Nephron progenitor cell (in vitro differentiated cells): ENCODE measurements at regions not wholly inside any gene's neighbourhood (a gene's known extent, or its start where the extent isn't known, plus 50 kb on each side); places are given as distances from the start of the nearest gene placed in this dataset.

Experiments
- DNase-seq: peaks from one replicate; pipeline ENCODE4 v3.0.0; 2021
- H3K27ac Mint-ChIP-seq: 2 replicates; pipeline ENCODE4 v1.8.0; 2021; ENCODE audit warnings: mild to moderate bottlenecking, moderate library complexity, mixed read lengths
- H3K27me3 Mint-ChIP-seq: 2 replicates; pipeline ENCODE4 v1.8.0; 2021; ENCODE audit warnings: mild to moderate bottlenecking, low read depth, mixed read lengths; ENCODE audit not compliant: poor library complexity
- H3K36me3 Mint-ChIP-seq: 2 replicates; pipeline ENCODE4 v1.8.0; 2021; ENCODE audit warnings: low read depth, mixed read lengths
- H3K4me1 Mint-ChIP-seq: 2 replicates; pipeline ENCODE4 v1.8.0; 2021; ENCODE audit warnings: mixed read lengths
- H3K4me3 Mint-ChIP-seq: 2 replicates; pipeline ENCODE4 v1.8.0; 2021; ENCODE audit warnings: mild to moderate bottlenecking, moderate library complexity, mixed read lengths
- H3K9me3 Mint-ChIP-seq: 2 replicates; pipeline ENCODE4 v1.8.0; 2021; ENCODE audit warnings: mild to moderate bottlenecking, moderate library complexity, mixed read lengths
- CTCF ChIP-seq: fragments of 200-600 bp; sonication (generic); IDR thresholded peaks from 2 replicates; pipeline ENCODE4 v1.5.0; 2021; ENCODE audit warnings: antibody characterized with exemption

GRCh38 chr5:79849486-79850315 lies 141.4 kb downstream of the MTX3 start:
- DNase-seq: no peak
- Mint-ChIP-seq H3K9me3 (no peaks in the 10 kb centered on the region), H3K36me3 (no peaks in the 10 kb centered on the region), H3K27ac (no peak overlapping the region), H3K4me1 (peaks cover 23% of the 10 kb centered on the region), H3K27me3 (peaks cover 10% of the 10 kb centered on the region), H3K4me3 (no peak overlapping the region)
- no peak for TF ChIP-seq CTCF
